AG04450 (cell line): ENCODE measurements at regions not wholly inside any gene's neighbourhood (a gene's known extent, or its start where the extent isn't known, plus 50 kb on each side); places are given as distances from the start of the nearest gene placed in this dataset.

ENCODE experiments used
- CTCF ChIA-PET: fragments of 300-600, 350-600 bp; formaldehyde crosslinking; extraction: SDS; loops from one replicate; lab custom pipeline; 2022; ENCODE audit warnings: antibody characterized with exemption, inconsistent platforms; lab: Charles Lee
- POLR2A ChIA-PET: fragments of 350-600 bp; formaldehyde crosslinking; extraction: SDS; loops from one replicate; lab custom pipeline; 2021; ENCODE audit warnings: antibody characterized with exemption, inconsistent platforms; lab: Yijun Ruan, JAX
- DNase-seq: peaks from one replicate; pipeline ENCODE4 v3.0.0-alpha.2; 2011; ENCODE audit warnings: low read depth, low spot score
- H3K27ac ChIP-seq: one replicate; pipeline ENCODE4 v1.5.1; 2012; ENCODE audit warnings: low read depth, low read length, control low read depth
- H3K27me3 ChIP-seq: one replicate; pipeline ENCODE4 v1.6.0; 2012; ENCODE audit warnings: low read length; ENCODE audit not compliant: control insufficient read depth, insufficient read depth
- H3K4me3 ChIP-seq: 2 replicates; pipeline ENCODE4 v1.5.1; 2011; ENCODE audit warnings: mild to moderate bottlenecking, low read depth, low read length, control low read depth
- H3K9me3 ChIP-seq: 2 replicates; pipeline ENCODE4 v1.5.1; 2012; ENCODE audit warnings: low read length; ENCODE audit not compliant: control insufficient read depth, insufficient read depth
- CTCF ChIP-seq: IDR thresholded peaks from 2 replicates; pipeline ENCODE4 v1.5.1; 2011; ENCODE audit warnings: low read depth, low read length, control low read depth, inconsistent platforms

GRCh38 chr4:107202744-107203143, 166.6 kb upstream of the DKK2 start:
- ChIA-PET POLR2A (no interaction called here), CTCF (no interaction called here)
- H3K27ac ChIP-seq: no peak overlapping the region
- DNase-seq: no peak
- H3K9me3 ChIP-seq: no peaks in the 10 kb centered on the region; the same call in 1 of the 2 replicates
- no peak for TF ChIP-seq CTCF
- H3K4me3 ChIP-seq: no peak overlapping the region
- H3K27me3 ChIP-seq: no peaks in the 10 kb centered on the region

- Histone ChIP-seq H3K27me3 (no peaks in the 10 kb centered on the region), H3K9me3 (no peaks in the 10 kb centered on the region), H3K4me3 (no peak overlapping the region), H3K27ac (no peak overlapping the region)
- no peak for DNase-seq
- ChIA-PET CTCF (interaction anchor here (5.6 kb wide), 1 partner anchor 14 kb away, joined by 21 read pairs; no protein-coding TSS in a partner anchor), POLR2A (no interaction called here)
- no peak for TF ChIP-seq CTCF
These were observed 161.0 kb upstream of the DKK2 start for GRCh38 chr4:107197121-107197520.

- no peaks in the 10 kb centered on the region for H3K9me3 ChIP-seq
- ChIA-PET POLR2A (no interaction called here), CTCF (interaction anchor here (5.6 kb wide), 1 partner anchor 13 kb away, joined by 21 read pairs; no protein-coding TSS in a partner anchor)
- no peaks in the 10 kb centered on the region for H3K27me3 ChIP-seq
- no peak overlapping the region for H3K4me3 ChIP-seq
- TF ChIP-seq CTCF: no peak
- no peak for DNase-seq
- no peak overlapping the region for H3K27ac ChIP-seq
These were observed 160.2 kb upstream of the DKK2 start for GRCh38 chr4:107196312-107196711.

- POLR2A ChIA-PET: no interaction called here
- TF ChIP-seq CTCF: no peak
- DNase-seq: no peak
- CTCF ChIA-PET: interaction anchor here (1.6 kb wide), 1 partner anchor 11 kb away, joined by 4 read pairs; no protein-coding TSS in a partner anchor
- H3K4me3 ChIP-seq: no peak overlapping the region
- no peak overlapping the region for H3K27ac ChIP-seq
- H3K27me3 ChIP-seq: no peaks in the 10 kb centered on the region
- H3K9me3 ChIP-seq: no peaks in the 10 kb centered on the region
These were observed 157.9 kb upstream of the DKK2 start for GRCh38 chr4:107194005-107194404.

GRCh38 chr4:107192601-107193000, 156.5 kb upstream of the DKK2 start:
- H3K27me3 ChIP-seq: no peaks in the 10 kb centered on the region
- POLR2A ChIA-PET: no interaction called here
- CTCF ChIA-PET: no interaction called here
- H3K27ac ChIP-seq: no peak overlapping the region
- DNase-seq: no peak
- no peak for TF ChIP-seq CTCF
- no peaks in the 10 kb centered on the region for H3K9me3 ChIP-seq
- H3K4me3 ChIP-seq: no peak overlapping the region
